ENCODE measurements at regions not wholly inside any gene's neighbourhood (a gene's known extent, or its start where the extent isn't known, plus 50 kb on each side); places are given as distances from the start of the nearest gene placed in this dataset.

GRCh38 chr20:63118303-63119120 lies 97.4 kb downstream of the YTHDF1 start:
- no peaks in the 10 kb centered on the region for H3K4me1 ChIP-seq (ENCODE audit: insufficient read depth, low read length, poor library complexity, severe bottlenecking)
- no peaks in the 10 kb centered on the region for H3K36me3 ChIP-seq (ENCODE audit: insufficient read depth, low read length)
- ChIA-PET POLR2A (no interaction called here), CTCF (ENCODE audit: unreplicated experiment) (no interaction called here)
- H3K79me2 ChIP-seq (ENCODE audit: insufficient read depth, low read depth, low read length): no peaks in the 10 kb centered on the region
- no peak overlapping the region for H3K4me3 ChIP-seq (ENCODE audit: low read depth, low read length, poor library complexity, severe bottlenecking)
- TF ChIP-seq EZH2phosphoT487 (IDR thresholded peaks at IDR 0.05; ENCODE audit: borderline replicate concordance, low read depth, low read length) (no peak), CTCF (conservative IDR thresholded peaks at IDR 0.05; ENCODE audit: low read length) (no peak)
- intact Hi-C loops (cut with micrococcal nuclease; ENCODE audit: unreplicated experiment): no loop called here
- no peak for DNase-seq (ENCODE audit: low spot score)
- no peaks in the 10 kb centered on the region for H4K20me1 ChIP-seq (ENCODE audit: insufficient read depth, low read length)
- BruUV-seq (replicated peaks): no TSS peak
- no peaks in the 10 kb centered on the region for H3K9me2 ChIP-seq (ENCODE audit: insufficient read depth, low read length)
- H3K9me3 ChIP-seq (ENCODE audit: low read length): no peaks in the 10 kb centered on the region
- no peak overlapping the region for H3K27ac ChIP-seq (ENCODE audit: low read depth, low read length, poor library complexity, severe bottlenecking)
- H3K4me2 ChIP-seq (ENCODE audit: low read length): no peak overlapping the region
- no peak overlapping the region for H2AFZ ChIP-seq (ENCODE audit: low read length)

GRCh38 chr20:63117661-63118302 lies 98.1 kb downstream of the YTHDF1 start:
- no peak overlapping the region for H3K27ac ChIP-seq (ENCODE audit: low read depth, low read length, poor library complexity, severe bottlenecking)
- no peaks in the 10 kb centered on the region for H4K20me1 ChIP-seq (ENCODE audit: insufficient read depth, low read length)
- no peak overlapping the region for H2AFZ ChIP-seq (ENCODE audit: low read length)
- no peaks in the 10 kb centered on the region for H3K9me3 ChIP-seq (ENCODE audit: low read length)
- H3K4me3 ChIP-seq (ENCODE audit: low read depth, low read length, poor library complexity, severe bottlenecking): no peak overlapping the region
- no peak overlapping the region for H3K4me2 ChIP-seq (ENCODE audit: low read length)
- no peaks in the 10 kb centered on the region for H3K4me1 ChIP-seq (ENCODE audit: insufficient read depth, low read length, poor library complexity, severe bottlenecking)
- TF ChIP-seq CTCF (conservative IDR thresholded peaks at IDR 0.05; ENCODE audit: low read length) (no peak), EZH2phosphoT487 (IDR thresholded peaks at IDR 0.05; ENCODE audit: borderline replicate concordance, low read depth, low read length) (no peak)
- no peaks in the 10 kb centered on the region for H3K9me2 ChIP-seq (ENCODE audit: insufficient read depth, low read length)
- no peaks in the 10 kb centered on the region for H3K79me2 ChIP-seq (ENCODE audit: insufficient read depth, low read depth, low read length)
- intact Hi-C loops (cut with micrococcal nuclease; ENCODE audit: unreplicated experiment): no loop called here
- H3K36me3 ChIP-seq (ENCODE audit: insufficient read depth, low read length): no peaks in the 10 kb centered on the region
- no TSS peak for BruUV-seq (replicated peaks)
- POLR2A ChIA-PET: no interaction called here
- CTCF ChIA-PET (ENCODE audit: unreplicated experiment): no interaction called here
- DNase-seq (ENCODE audit: low spot score): no peak

- Histone ChIP-seq H3K9me3 (ENCODE audit: low read length) (no peaks in the 10 kb centered on the region), H3K79me2 (ENCODE audit: insufficient read depth, low read depth, low read length) (no peaks in the 10 kb centered on the region), H3K4me2 (ENCODE audit: low read length) (no peak overlapping the region), H3K4me3 (ENCODE audit: low read depth, low read length, poor library complexity, severe bottlenecking) (no peak overlapping the region), H3K9me2 (ENCODE audit: insufficient read depth, low read length) (no peaks in the 10 kb centered on the region), H3K27ac (ENCODE audit: low read depth, low read length, poor library complexity, severe bottlenecking) (no peak overlapping the region), H4K20me1 (ENCODE audit: insufficient read depth, low read length) (no peaks in the 10 kb centered on the region), H3K4me1 (ENCODE audit: insufficient read depth, low read length, poor library complexity, severe bottlenecking) (no peaks in the 10 kb centered on the region), H3K36me3 (ENCODE audit: insufficient read depth, low read length) (no peaks in the 10 kb centered on the region), H2AFZ (ENCODE audit: low read length) (no peak overlapping the region)
- no TSS peak for BruUV-seq (replicated peaks)
- ChIA-PET CTCF (ENCODE audit: unreplicated experiment) (no interaction called here), POLR2A (no interaction called here)
- TF ChIP-seq CTCF (conservative IDR thresholded peaks at IDR 0.05; ENCODE audit: low read length) (no peak), EZH2phosphoT487 (IDR thresholded peaks at IDR 0.05; ENCODE audit: borderline replicate concordance, low read depth, low read length) (no peak)
- DNase-seq (ENCODE audit: low spot score): no peak
- intact Hi-C loops (cut with micrococcal nuclease; ENCODE audit: unreplicated experiment): no loop called here
Measured at GRCh38 chr20:63117151-63117550, 98.8 kb downstream of the YTHDF1 start.
